ENCODE measurements at regions not wholly inside any gene's neighbourhood (a gene's known extent, or its start where the extent isn't known, plus 50 kb on each side); places are given as distances from the start of the nearest gene placed in this dataset.
"Not testable (repeated sequence)": the region's sequence is repeated elsewhere in the genome, so short reads cannot be mapped to it uniquely, and the experiment has no call there.

DNA sequence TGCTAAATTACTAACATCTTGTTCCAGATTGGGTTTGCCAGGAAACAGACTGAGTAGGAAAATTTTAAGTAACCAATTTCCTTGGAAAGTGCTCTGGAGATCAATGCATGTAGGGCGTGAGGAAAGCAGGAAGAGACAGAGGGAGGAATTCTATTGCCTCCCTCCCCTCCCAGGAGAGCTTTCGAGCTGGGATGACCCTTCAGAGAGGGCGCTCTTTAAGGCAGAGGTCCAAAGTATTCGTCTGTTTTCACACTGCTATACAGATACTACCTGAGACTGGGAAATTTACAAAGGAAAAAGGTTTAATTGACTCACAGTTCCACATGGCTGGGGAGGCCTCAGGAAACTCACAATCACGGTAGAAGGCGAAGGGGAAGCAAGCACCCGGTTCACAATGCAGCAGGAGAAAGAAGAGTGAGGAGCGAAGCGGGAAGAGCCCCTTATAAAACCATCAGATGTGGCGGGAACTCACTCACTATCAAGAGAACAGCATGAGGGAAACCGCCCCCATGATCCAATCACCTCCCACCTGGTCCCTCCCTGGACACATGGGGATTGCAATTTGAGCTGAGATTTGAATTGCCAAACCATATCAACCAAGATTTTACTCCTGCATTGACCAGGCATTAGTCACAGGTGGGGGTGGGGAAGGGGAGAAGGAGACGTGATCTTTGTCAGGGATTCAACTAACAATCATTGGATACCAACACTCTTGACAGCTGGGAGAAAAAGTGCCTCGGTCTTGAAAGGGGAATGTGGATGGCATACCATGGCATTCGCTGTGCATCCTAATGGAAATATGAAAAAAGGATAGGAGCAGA lies 63.8 kb downstream of the SLITRK2 start:
- no peak for DNase-seq

GRCh38 chrX:145886469-145886868 lies 68.8 kb downstream of the SLITRK2 start:
- DNase-seq, result no peak

DNA sequence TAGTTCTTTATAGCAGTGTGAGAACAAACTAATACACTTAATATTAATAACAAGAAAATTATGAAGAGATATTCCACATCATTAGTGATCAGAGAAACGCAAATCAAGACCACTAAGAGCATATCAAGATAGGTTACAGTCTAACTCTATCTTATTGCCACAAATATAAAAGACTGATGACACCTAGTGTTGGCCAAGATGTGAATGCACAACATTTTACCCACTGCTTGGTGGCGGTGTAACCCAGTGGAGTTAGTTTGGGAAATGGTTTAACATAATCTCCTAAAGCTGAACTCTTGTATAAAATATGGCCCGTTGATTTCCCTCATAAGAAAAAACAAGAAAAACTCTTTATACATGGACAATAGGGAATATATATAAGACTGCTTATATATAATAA lies 92.4 kb downstream of the SLITRK2 start:
- no peak for DNase-seq

- DNase-seq, result no peak
Observed at GRCh38 chrX:145919400-145919799, 101.8 kb downstream of the SLITRK2 start.

GRCh38 chrX:145923376-145923775 lies 105.7 kb downstream of the SLITRK2 start:
- no peak for DNase-seq

DNA sequence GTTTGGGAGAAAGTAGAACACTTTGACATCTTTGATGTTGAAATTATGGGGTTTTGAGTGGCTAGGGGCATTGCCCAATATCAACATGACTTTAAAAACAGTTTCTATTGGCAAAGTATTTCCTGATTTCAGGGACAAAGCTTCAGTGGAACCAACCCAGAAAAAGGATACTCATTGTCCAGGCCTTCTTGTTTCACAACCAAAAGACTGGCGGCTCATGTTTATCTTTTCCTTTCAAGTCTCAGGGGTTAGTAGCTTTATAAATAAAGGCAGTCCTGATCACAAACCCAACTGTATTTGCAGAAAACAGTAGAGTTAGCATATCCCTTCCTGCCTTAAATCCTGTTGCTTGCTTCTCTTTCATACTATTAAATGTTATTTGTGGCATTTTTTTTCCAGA lies 119.1 kb downstream of the SLITRK2 start:
- no peak for DNase-seq

- no peak for DNase-seq
Observed at GRCh38 chrX:145949056-145949455, 131.4 kb downstream of the SLITRK2 start.

- DNase-seq, result no peak
Observed at GRCh38 chrX:145953628-145954027, 136.0 kb downstream of the SLITRK2 start.

- DNase-seq, result no peak
Observed at GRCh38 chrX:145990051-145990450, 172.4 kb downstream of the SLITRK2 start.

- DNase-seq, result no peak
Observed at GRCh38 chrX:146006637-146007036, 189.0 kb downstream of the SLITRK2 start.

DNA sequence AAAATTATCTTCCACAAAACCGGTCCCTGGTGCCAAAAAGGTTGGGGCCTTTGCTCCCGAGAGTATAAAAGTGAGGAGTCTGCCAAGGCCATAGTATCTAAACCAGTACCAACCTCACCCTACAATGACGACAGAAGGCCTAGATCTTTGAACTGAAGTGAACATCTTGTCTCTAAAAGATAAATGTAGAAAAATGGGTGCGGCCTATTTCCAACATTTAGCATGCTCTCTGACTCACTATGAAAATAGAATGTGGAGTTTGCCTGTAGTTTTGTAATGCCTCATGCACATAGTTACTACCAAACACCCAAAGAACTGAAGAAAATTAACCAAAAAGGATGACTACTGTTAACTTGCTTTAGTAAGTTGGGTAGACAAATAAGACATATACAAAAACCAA lies 218.4 kb downstream of the SLITRK2 start:
- DNase-seq, result no peak

DNA sequence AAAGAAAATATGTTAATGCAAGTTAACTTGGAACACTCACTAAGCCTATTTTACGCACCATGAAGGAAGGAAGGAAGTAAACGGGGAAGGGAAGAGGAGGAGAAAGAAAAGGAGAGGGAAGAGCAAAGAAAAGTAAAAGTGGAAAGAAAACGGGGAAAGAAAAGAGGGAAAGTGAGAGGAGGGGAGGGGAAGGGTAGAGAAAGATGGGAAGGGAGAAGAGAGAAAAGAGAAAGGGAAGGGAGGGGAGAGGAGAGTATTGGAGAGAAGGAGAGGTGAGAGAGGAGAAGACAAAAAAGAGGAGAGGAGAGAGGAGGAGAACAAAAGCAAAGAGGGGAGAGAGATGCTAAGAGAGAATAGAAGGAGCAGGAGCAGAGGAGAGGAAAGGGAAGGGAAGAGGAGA lies 224.1 kb downstream of the SLITRK2 start:
- no peak for DNase-seq

DNA sequence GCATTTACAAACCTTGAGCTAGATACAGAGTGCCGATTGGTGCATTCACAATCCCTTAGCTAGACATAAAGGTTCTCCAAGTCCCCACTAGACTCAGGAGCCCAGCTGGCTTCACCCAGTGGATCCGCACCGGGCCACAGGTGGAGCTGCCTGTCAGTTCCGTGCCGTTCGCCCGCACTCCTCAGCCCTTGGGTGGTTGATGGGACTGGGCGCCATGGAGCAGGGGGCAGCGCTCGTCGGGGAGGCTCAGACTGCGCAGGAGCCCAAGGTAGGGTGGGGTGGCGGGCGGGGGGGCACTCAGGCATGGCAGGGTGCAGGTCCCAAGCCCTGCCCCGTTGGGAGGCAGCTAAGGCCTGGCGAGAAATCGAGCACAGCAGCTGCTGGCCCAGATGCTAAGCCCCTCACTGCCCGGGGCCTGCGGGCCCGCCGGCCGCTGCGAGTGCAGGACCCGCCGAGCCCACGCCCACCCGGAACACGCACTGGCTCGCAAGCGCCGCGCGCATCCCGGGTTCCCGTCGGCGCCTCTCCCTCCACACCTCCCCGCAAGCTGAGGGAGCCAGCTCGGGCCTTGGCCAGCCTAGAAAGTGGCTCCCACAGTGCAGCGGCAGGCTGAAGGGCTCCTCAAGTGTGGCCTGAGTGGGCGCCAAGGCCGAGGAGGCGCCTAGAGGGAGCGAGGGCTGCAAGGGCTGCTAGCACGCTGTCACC lies 228.5 kb downstream of the SLITRK2 start:
- DNase-seq, result not testable (repeated sequence)

DNA sequence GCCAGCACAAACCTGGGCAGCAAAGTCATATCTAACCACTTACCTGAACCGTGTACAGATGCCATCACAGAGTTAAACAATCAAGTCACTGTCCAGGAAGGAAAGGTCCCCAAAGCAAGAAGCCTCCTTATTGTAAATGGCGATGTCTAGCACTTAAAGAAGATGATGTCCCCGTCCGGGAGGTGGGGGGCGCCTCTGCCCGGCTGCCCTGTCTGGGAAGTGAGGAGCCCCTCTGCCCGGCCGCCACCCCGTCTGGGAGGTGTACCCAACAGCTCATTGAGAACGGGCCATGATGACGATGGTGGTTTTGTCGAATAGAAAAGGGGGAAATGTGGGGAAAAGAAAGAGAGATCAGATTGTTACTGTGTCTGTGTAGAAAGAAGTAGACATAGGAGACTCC lies 231.9 kb downstream of the SLITRK2 start:
- not testable (repeated sequence) for DNase-seq

GRCh38 chrX:146054311-146054710 lies 236.7 kb downstream of the SLITRK2 start:
- DNase-seq, result no peak

GRCh38 chrX:146055733-146056132 lies 238.1 kb downstream of the SLITRK2 start:
- no peak for DNase-seq

DNA sequence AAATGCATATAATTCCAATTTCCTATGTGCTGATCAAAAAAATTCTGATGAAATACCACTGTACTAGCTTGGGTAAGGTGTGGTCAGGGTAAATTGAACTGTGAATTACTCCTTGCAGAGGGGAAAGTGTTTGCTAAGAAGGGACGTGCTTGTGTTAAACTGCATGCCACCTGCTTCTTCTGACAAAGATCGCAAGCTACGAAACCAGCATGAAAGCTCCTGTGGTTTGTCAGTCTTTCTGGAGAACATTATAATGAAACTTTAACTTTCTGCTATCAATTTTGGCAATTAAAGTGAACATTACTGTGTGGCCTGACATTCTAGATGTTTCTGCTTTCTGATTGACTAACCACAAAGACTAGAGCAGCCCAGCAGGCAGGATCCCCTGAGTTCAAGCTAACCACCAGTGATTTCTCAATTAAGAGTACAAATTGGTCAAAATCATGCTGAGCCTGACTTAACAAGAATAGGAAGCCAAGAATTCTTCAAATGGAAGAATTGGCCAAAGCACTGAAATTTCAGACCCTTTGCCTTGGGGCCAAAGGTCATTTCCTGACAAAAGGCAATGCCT lies 239.0 kb downstream of the SLITRK2 start:
- no peak for DNase-seq

- DNase-seq, result no peak
Observed at GRCh38 chrX:146064156-146064555, 246.5 kb downstream of the SLITRK2 start.

- no peak for DNase-seq
Observed at GRCh38 chrX:146090732-146091131, 273.1 kb downstream of the SLITRK2 start.

DNA sequence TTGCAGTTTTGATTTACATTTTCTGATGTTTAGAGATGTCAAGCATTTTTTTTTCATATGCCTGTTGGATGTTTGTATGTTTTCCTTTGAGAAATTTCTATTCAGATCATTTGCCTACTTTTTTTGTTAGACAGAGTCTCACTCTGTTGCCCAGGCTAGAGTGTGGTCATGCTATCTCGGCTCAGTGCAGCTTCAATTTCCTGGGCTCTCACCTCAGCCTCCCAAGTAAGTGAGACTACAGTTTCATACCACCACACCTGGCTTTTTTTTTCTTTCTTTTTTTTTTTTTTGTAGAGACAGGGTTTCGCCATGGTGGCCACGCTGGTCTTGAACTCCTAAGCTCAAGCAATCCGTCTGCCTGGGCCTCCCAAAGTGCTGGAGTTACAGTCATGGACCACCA lies 291.7 kb downstream of the SLITRK2 start:
- no peak for DNase-seq

GRCh38 chrX:146119074-146119473 lies 301.4 kb downstream of the SLITRK2 start:
- not testable (repeated sequence) for DNase-seq

DNA sequence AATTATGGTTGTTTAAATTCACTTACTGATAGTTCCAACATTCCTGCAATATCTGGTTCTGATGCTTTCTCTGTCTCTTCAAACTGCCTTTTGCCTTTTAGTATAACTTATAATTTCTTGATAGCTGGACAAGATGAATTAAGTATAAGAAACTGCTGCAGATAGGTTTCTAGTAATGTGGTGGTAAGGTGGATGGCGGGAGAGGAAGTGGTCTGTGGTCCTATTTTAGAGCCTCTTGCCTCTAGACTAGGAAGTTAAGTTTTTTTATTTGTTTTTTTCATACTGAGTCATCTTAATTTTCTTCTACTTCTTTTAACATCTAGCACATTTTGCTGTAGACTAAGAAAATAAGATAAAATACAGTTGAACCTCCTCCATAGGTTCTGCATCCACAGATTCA lies 310.0 kb downstream of the SLITRK2 start:
- DNase-seq, result no peak

GRCh38 chrX:146141221-146141620 lies 323.6 kb downstream of the SLITRK2 start:
- no peak for DNase-seq

- DNase-seq, result no peak
Observed at GRCh38 chrX:146144039-146144438, 326.4 kb downstream of the SLITRK2 start.
